ENCODE measurements at regions not wholly inside any gene's neighbourhood (a gene's known extent, or its start where the extent isn't known, plus 50 kb on each side); places are given as distances from the start of the nearest gene placed in this dataset.

DNA sequence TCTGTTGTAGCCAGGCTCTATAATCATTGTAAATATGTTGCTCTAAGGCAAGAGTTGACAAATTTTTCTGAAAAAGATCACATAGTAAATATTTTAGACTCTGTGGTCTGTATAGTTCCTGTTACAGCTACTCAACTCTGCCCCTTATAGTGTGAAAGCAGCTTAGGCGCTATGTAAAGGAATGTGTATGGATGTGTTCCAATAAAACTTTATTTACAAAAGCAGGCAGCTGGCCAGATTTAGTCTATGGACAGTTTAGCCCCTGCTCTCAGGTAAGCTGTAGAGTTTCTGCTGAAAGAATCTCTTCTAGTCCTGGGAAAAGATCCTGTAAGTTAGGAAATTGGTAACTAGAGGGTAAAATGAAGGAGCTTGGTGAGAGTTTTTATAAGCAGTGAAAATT, 133.1 kb downstream of the SALL1 start:
- DNase-seq (ENCODE audit: low read depth in 1 of 2, low spot score in 2 of 2) (no peak), FAIRE-seq (no peak)
- no peak overlapping the region for H4K8ac ChIP-seq (ENCODE audit: extremely low read depth, insufficient read depth, low read length)
- H3K4ac ChIP-seq (replicated peaks; ENCODE audit: insufficient read length, low read depth, low read length) = no peak overlapping the region
- H3K56ac ChIP-seq (replicated peaks; ENCODE audit: insufficient read length, low read depth, low read length) = no peak overlapping the region
- no peaks in the 10 kb centered on the region for H3K79me2 ChIP-seq (ENCODE audit: control insufficient read depth in 1 of 2, insufficient read depth in 2 of 2, low read length in 2 of 2)
- H3K18ac ChIP-seq (ENCODE audit: extremely low read depth, low read length) = no peak overlapping the region
- no peak overlapping the region for H3K4me3 ChIP-seq (ENCODE audit: extremely low read depth in 1 of 4, insufficient read depth in 2 of 4, low read depth in 3 of 4, low read length in 4 of 4)
- no peak overlapping the region for H2BK120ac ChIP-seq (replicated peaks; ENCODE audit: low read depth, low read length)
- 82% methylated on average over 1 of the region's 1 CpG; no CpG with 5 or more reads in 1 of the 2 experiments for WGBS, 2 experiments (ENCODE audit: extremely low coverage in 1 of 2, insufficient coverage in 1 of 2, insufficient read length in 1 of 2, insufficient replicate concordance in 2 of 2, low coverage in 1 of 2, low lambda C conversion rate in 2 of 2, missing lambda C conversion rate in 1 of 2)
- H3K27me3 ChIP-seq (replicated peaks in 1 of 4; ENCODE audit: control insufficient read depth in 3 of 4, extremely low read depth in 1 of 4, insufficient read depth in 3 of 4, low read length in 3 of 4) = no peaks in the 10 kb centered on the region
- H3K9me3 ChIP-seq (ENCODE audit: insufficient read depth in 2 of 2, low read depth in 1 of 2, low read length in 1 of 2) = no peaks in the 10 kb centered on the region
- no peak overlapping the region for H2BK5ac ChIP-seq (ENCODE audit: low read depth, low read length)
- no peak overlapping the region for H2AK5ac ChIP-seq (ENCODE audit: low read depth, low read length)
- POLR2A ChIA-PET (ENCODE audit: partially characterized antibody) = no interaction called here
- H4K5ac ChIP-seq (ENCODE audit: insufficient read length, low read depth, low read length) = no peak overlapping the region
- H3K79me1 ChIP-seq (ENCODE audit: low read depth, low read length) = no peaks in the 10 kb centered on the region
- no peak overlapping the region for H2AFZ ChIP-seq (ENCODE audit: low read length)
- H4K20me1 ChIP-seq (replicated peaks in 1 of 2; ENCODE audit: control insufficient read depth in 1 of 2, insufficient read depth in 2 of 2, low read length in 2 of 2) = no peaks in the 10 kb centered on the region
- H4K91ac ChIP-seq (replicated peaks; ENCODE audit: insufficient read length, low read length) = no peak overlapping the region
- no peak for TF ChIP-seq CREB1 (IDR thresholded peaks at IDR 0.05)
- H3K23me2 ChIP-seq (ENCODE audit: low read depth, low read length) = peaks cover 4% of the 10 kb centered on the region; the same call in 1 of the 2 replicates
- peaks cover 0 to 4% (median 0%) of the 10 kb centered on the region in 4 experiments; a peak in 3 of 7 replicates for H3K4me1 ChIP-seq (replicated peaks in 1 of 4; ENCODE audit: control insufficient read depth in 3 of 4, insufficient read depth in 4 of 4, low read length in 3 of 4)
- no peaks in the 10 kb centered on the region for H3K36me3 ChIP-seq (ENCODE audit: control insufficient read depth in 2 of 4, insufficient read depth in 4 of 4, low read length in 3 of 4)
- no peak overlapping the region for H3K27ac ChIP-seq (ENCODE audit: low read depth, low read length)
- CTCF ChIA-PET (ENCODE audit: partially characterized antibody) = interaction anchor here (0.6 kb wide), 1 partner anchor 31 kb away, joined by 3 read pairs; no protein-coding TSS in a partner anchor
- no peak overlapping the region for H3K9ac ChIP-seq (replicated peaks in 1 of 4; ENCODE audit: extremely low read depth in 1 of 4, low read depth in 3 of 4, low read length in 3 of 4)
- H2BK12ac ChIP-seq (ENCODE audit: low read depth, low read length) = no peak overlapping the region
- H2BK15ac ChIP-seq (ENCODE audit: low read length) = no peak overlapping the region
- H3K4me2 ChIP-seq (ENCODE audit: insufficient read depth in 1 of 2, low read depth in 2 of 2, low read length in 2 of 2) = no peak overlapping the region
- no peak overlapping the region for H3K23ac ChIP-seq (ENCODE audit: insufficient read length)
- H3K14ac ChIP-seq (ENCODE audit: insufficient read length) = no peak overlapping the region
- H2BK20ac ChIP-seq (ENCODE audit: low read length) = no peak overlapping the region
